Hindlimb muscle (tissue), 1 donor: ENCODE measurements at regions not wholly inside any gene's neighbourhood (a gene's known extent, or its start where the extent isn't known, plus 50 kb on each side); places are given as distances from the start of the nearest gene placed in this dataset.
A peak's percentile ranks its signal among the peaks of the same experiment; 100 is the strongest.

ENCODE experiments used
- DNase-seq: peaks from one replicate; pipeline ENCODE4 v3.0.0-alpha.2; 2013

DNA sequence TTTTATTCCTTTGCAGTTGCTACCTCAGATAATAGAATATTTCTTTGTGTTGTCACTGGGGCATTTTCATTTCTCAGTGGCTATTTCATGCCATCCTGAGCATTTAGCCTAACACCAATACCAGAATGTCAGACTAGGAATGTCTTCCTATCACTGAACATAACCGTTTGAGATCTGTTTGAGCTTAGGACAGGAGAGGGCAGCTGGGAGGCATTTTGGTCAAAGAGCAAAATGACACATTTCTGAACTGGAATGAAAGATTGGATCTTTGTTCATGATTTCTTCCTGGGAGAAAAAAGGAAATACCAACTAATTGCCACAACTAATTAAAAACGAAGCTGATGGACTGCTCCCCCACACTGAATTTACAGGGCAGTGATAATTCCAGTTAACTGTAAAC, 921.3 kb upstream of the NR2F2 start:
- DNase-seq = no peak

GRCh38 chr15:95409626-95410310, 920.7 kb upstream of the NR2F2 start:
- DNase-seq = no peak

GRCh38 chr15:95410757-95411156, 919.7 kb upstream of the NR2F2 start:
- DNase-seq = no peak

- DNase-seq = no peak
Measured at GRCh38 chr15:95416576-95416975, 913.9 kb upstream of the NR2F2 start.

DNA sequence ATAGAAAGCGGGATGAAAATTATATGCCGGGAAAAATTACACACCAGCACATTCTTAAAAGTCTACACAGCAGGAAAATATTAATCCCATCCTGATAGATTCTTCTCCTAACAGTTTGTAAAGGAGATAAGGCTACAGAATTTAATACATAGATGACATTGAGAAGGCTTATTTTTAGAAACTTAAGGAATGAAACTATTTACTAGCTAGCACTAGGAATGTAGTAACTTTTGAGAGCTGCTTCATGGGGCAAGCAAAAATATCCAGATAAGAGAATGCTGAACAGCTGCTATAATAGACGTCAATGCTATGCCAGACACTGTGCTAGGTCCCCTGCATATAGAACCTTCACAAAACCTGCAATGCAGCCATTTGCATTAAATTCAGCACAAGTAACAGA, 912.7 kb upstream of the NR2F2 start:
- DNase-seq = no peak

DNA sequence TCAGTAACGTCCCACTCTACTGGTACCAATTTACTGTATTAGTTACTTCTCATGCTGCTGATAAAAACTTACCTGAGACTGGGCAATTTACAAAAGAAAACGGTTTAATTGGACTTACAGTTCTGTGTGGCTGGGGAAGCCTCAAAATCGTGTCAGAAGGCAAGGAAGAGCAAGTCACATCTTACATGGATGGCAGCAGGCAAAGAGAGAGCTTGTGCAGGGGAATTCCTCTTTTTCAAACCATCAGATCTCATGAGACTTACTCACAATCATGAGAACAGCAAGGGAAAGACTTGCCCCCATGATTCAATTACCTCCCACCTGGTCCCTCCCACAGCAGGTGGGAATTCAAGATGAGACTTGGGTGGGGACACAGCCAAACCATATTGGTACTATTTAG, 908.2 kb upstream of the NR2F2 start:
- no peak for DNase-seq

DNA sequence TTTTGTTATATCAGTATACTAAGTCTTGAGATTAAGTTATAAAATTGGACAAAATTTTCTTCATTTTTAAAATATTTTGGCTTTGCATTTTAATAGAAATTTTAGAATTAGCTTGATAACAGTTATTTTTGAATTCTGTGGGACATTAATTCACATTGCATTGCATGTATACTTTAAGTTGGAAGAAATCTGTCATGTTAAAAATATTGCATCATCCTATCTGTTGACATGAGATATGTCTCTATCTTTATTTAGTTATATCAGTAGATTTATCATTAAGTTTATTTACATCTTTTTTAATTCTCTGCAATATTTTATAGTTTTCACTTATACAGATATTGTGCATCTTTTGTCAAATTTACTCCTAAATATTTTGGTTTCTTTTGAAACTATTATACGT, 904.6 kb upstream of the NR2F2 start:
- no peak for DNase-seq

DNA sequence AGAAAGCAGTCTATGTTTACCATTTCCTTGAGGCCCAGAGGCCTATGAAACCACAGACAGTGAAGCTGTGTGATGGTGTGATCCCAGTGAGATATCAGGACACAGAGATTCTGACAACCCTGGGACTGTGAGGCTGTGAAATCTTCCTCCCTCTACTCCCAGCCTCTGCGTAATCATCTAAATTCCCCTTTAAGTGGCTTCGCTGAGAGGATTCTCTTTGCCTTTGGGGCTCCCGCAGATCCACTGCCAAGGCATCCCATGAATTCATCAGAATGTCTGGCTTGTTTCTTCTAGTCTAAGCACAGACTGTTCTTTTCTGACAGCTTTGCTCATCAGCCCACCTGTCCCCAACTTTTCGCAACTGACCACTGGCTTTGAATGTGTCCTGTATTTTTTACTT, 901.2 kb upstream of the NR2F2 start:
- no peak for DNase-seq

DNA sequence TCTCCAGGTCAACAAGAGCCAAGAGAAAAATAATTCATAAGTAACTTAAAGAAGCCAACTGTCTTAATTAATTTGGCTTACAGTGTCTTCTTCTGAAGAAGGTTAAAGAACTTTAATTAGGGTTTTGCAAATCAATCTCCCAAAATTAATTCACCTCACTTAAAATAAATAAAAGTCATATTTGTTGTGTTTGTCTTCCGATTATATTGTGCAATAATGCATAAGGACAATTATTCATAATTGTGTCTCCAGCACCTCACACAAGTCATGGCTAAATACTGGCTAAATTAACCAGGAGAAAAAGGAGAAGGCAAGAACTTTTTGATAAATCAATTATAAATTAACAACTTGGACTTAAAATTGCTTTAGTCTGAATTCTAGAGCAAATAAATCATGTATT, 899.0 kb upstream of the NR2F2 start:
- DNase-seq = no peak

GRCh38 chr15:95432878-95433405, 897.6 kb upstream of the NR2F2 start:
- DNase-seq = no peak

DNA sequence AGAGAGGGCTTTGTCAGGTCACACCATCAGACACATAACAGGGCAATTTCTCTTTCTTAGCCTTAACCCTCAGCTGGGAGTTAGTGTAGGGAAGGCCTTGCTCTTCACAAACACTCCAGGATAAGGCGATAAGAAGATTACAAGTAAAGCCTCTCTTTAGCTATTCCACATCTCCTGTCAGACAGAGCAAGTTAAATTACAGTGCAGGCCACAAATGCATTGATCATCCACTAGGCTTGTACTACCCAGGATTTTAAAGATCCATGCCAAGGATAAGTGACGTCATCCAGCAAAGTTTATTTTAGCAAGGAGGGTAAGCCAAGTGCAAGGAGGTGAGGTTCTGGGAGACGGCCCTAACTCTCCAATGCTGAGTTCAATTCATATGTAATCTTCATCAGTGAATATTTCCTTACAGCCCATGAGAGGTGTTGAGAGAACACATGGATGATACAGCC, 890.6 kb upstream of the NR2F2 start:
- DNase-seq = peak; percentile 36

DNA sequence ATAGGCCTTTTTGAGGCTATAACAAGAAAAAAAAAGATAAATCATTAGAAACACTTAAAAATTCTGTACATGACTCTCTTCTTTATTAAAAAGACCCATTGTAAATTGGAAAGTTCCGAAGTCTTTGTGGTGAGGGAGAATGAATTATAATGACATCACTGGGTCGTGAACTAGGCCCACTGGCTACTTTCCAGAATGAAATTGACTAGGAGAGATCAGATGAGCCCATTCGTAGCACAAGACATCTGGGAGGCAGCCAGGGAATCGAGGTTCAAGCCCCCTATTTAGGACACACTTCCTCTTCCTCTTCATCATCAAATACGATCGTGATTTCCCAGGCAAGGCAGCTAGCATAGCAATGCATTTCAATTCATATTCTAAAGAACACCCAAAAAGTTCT, 889.8 kb upstream of the NR2F2 start:
- no peak for DNase-seq

DNA sequence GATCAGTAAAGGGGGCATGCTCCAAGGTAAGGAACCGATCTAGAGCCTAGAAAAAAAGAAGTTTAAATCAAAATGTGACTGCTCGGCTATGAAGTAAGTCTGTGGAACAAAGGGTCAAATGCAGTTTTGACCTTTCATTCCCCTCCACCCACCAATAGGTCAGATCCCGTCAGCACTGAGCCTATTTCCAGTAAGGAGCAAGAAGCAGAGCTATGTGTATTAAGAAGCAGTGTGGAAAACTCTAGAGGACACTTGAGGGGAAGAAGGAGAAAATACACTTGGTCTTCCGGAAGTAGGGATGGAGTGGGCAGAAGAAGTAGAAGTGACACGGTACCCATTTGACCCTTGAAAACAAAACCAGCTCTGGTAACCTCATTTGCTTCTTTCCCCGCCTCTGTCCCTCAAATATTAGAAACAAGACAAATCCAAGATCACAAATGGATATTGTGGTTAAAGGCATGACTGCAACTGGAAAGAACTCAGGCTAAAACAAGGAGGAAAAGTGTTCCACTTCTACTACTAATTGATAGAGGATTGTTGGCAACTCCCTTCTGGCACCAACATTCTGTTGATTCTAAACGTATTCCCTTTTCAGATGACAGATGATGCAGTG, 888.3 kb upstream of the NR2F2 start:
- no peak for DNase-seq

- DNase-seq = no peak
Measured at GRCh38 chr15:95444860-95445259, 885.6 kb upstream of the NR2F2 start.

DNA sequence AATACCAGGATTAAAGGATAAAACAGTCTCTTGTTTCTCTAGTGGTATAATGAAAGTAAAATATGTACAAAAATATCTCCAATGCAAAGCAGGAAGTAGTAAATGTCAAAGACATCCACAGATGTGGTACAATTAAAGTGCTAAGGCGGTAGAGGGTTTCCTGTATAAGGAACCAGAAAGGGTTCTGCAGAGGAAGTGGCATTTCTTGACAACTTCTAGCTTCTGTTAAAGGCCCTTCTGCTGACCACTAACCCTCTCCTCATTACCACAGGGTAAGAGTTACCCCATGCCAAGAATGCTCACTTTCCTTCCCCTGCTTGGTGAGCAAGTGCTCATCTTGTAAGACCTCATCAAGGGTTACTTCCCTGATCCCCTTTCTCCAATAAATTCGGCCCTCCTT, 883.6 kb upstream of the NR2F2 start:
- DNase-seq = no peak

- DNase-seq = no peak
Measured at GRCh38 chr15:95447486-95447885, 883.0 kb upstream of the NR2F2 start.

DNA sequence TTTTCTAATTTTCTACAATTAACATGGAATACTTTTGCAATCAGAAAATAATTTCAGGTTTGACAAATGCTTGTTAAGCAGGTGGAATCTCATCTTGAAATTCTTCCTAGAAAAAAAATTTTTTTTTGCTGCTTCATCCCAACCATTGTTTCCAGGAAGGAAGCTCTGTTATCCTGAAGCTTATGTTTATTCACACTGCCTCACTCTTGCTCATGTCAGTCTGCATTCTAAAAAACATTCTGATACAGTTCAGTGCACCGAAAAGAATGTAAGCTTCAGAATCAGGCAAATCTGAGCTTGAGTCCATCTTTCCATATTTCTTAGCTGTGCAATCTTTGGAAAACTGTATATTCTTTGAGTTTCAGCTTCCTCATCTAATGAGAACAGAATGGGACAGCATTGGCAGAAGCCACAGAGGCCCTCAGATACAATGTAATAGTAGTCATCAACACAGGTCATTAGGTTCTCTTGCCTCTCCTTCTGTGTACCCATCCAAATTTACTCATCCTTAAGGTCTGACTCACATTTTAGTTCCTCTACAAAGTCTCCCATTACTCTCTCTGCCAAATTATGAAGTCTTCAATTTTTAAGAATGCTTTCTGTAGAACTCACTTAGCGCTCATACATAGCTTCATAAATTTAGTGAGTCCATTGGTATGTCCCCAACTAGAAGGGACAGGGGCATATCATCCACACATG, 881.8 kb upstream of the NR2F2 start:
- DNase-seq = no peak

DNA sequence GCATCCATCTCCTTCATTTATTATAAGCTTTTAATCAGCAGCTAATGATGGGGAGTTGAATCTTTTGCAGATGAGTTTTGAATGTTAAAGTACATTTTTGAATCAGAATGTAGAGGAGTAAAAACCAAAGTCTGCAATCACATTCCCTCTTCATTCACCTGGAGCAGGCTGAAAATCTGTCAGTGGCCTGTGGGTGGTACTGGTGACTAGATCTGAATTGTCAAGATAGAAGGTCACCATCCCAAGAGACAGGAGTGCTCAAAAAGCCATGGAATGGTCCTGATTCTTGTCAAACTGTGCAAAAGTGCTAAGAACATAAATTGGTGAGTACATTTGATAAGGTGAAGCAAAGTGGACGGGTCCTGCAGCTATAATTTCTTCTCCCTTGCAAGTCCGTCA, 881.3 kb upstream of the NR2F2 start:
- no peak for DNase-seq

GRCh38 chr15:95450413-95450812, 880.1 kb upstream of the NR2F2 start:
- DNase-seq = no peak

GRCh38 chr15:95451938-95452337, 878.6 kb upstream of the NR2F2 start:
- no peak for DNase-seq

DNA sequence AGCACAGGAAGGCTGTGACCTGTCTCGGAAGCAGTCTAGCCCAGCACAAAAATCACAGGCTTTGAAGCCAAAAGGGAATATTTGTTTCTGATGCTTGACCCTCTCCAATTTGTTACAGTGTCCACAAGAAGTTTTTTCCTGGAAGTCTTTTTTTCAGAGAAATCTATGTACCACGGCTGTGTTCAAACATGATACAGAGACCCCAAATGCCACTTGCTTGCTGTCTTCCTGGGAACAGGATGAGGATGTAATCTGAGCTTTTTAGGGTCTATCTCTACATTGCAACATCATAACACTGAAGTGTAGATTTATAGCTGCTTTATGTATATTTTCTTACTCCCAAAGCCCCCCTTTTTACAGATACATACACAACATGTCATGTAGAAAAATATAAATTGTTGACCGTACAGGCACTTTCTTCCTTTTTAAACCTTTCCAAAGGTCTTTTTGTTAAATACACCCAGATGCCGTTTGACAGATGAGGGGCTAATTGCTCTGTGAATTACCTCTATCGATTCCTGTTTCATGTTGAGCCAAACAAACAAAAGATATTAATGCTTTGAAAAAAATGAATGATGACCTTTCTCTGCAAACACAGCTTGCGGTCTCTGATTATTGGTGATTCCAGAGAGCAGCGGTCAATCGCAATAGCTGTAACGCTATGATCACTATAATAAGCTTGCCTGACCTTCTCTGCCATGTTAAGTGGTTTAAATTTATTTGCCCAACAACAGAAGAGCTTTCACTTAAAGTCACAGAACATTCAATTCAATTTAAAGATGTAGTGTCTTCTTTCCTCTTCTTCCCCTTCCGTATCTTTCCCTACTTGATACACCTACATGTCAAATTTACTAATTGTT, 875.9 kb upstream of the NR2F2 start:
- no peak for DNase-seq

- no peak for DNase-seq
Measured at GRCh38 chr15:95457520-95457919, 873.0 kb upstream of the NR2F2 start.

- peak; percentile 42 for DNase-seq
Measured at GRCh38 chr15:95458721-95459120, 871.8 kb upstream of the NR2F2 start.
